K562 (cell line): ENCODE measurements at regions not wholly inside any gene's neighbourhood (a gene's known extent, or its start where the extent isn't known, plus 50 kb on each side); places are given as distances from the start of the nearest gene placed in this dataset.

Source experiments
- ATAC-seq: fragments of 200-7000 bp; cut with Tn5 transposase; 3 replicates; pipeline ENCODE4 v1.9.1; 2020; ENCODE audit warnings: moderate library complexity
- BruUV-seq: library from RNA; stranded (reverse); fragments of 400-500 nt; replicated peaks from 2 replicates; lab custom pipeline; 2021; lab: Mats Ljungman, UMichigan
- CTCF ChIA-PET: fragments of 300-600 bp; formaldehyde crosslinking; extraction: SDS; loops from one replicate; lab custom pipeline; 2021; ENCODE audit warnings: low intra/inter-chr PET ratio; lab: Yijun Ruan, JAX
- POLR2A ChIA-PET: fragments of 300-600, 350-650 bp; sonication (Branson Sonifier 250); formaldehyde crosslinking; extraction: SDS; loops from one replicate; lab custom pipeline; 2021; ENCODE audit warnings: antibody characterized with exemption, inconsistent platforms; lab: Yijun Ruan, JAX
- DNase-seq, 4 experiments: peaks; one replicate each; pipeline versions ENCODE4 v3.0.0 to v3.0.0-alpha.2; 2011 to 2018; ENCODE audit warnings: low spot score in 3 of 4, mixed read lengths in 3 of 4; ENCODE audit errors: extremely low read depth in 1 of 4
- FAIRE-seq: peaks from 2 replicates; lab custom pipeline; 2011; peaks lifted over from hg19 to GRCh38; lab: Jason Lieb, UNC
- H2AFZ ChIP-seq: 2 replicates; pipeline ENCODE4 v1.6.0; 2011; ENCODE audit warnings: low read depth, low read length, control low read depth, inconsistent platforms
- H3K27ac ChIP-seq: fragments of 200-600 bp; 3 replicates; pipeline ENCODE4 v1.8.0; 2011; ENCODE audit warnings: low read depth, mild to moderate bottlenecking, control low read depth, inconsistent platforms, low read length, moderate library complexity, mixed read lengths; ENCODE audit errors: extremely low read depth
- H3K27me3 ChIP-seq, 2 experiments: fragments of 300-600 bp in 1 of 2; 2 replicates in 1 of 2; 3 replicates in 1 of 2; pipeline versions ENCODE4 v1.6.0 to v1.8.0; 2011; ENCODE audit warnings: inconsistent platforms in 2 of 2, low read length in 2 of 2, mild to moderate bottlenecking in 1 of 2, mixed read lengths in 1 of 2, moderate library complexity in 1 of 2; ENCODE audit not compliant: control insufficient read depth in 2 of 2, insufficient read depth in 2 of 2
- H3K36me3 ChIP-seq: fragments of 300-600 bp; 3 replicates; pipeline ENCODE4 v1.8.0; 2011; ENCODE audit warnings: mild to moderate bottlenecking, low read length, inconsistent platforms; ENCODE audit not compliant: control insufficient read depth, insufficient read depth
- H3K4me1 ChIP-seq, 2 experiments: fragments of 200-600 bp in 1 of 2; replicated peaks in 1 of 2; 2 replicates in 1 of 2; 3 replicates in 1 of 2; pipeline versions ENCODE4 v1.5.1 to v1.8.0; 2011; ENCODE audit warnings: inconsistent platforms in 2 of 2, low read length in 2 of 2, mild to moderate bottlenecking in 1 of 2, mixed read lengths in 1 of 2, moderate library complexity in 1 of 2; ENCODE audit not compliant: control insufficient read depth in 2 of 2, insufficient read depth in 2 of 2
- H3K4me2 ChIP-seq: 2 replicates; pipeline ENCODE4 v1.6.1; 2011; ENCODE audit warnings: low read length, control low read depth, inconsistent platforms, mixed read lengths; ENCODE audit not compliant: insufficient read depth
- H3K4me3 ChIP-seq: fragments of 200-600 bp; sonication (generic), shearing (Covaris generic); 2 replicates; pipeline ENCODE4 v1.5.1; 2016; ENCODE audit warnings: control low read depth, inconsistent platforms
- H3K79me2 ChIP-seq: fragments of 200-600 bp; 3 replicates; pipeline ENCODE4 v1.8.0; 2011; ENCODE audit warnings: low read length, inconsistent platforms; ENCODE audit not compliant: control insufficient read depth, insufficient read depth
- H3K9ac ChIP-seq, 2 experiments: 2 replicates each; pipeline versions ENCODE4 v1.6.0 to v1.6.1; 2011; ENCODE audit warnings: low read depth in 2 of 2, low read length in 2 of 2, control low read depth in 1 of 2, inconsistent platforms in 1 of 2, mild to moderate bottlenecking in 1 of 2, mixed read lengths in 1 of 2; ENCODE audit not compliant: insufficient read depth in 1 of 2
- H3K9me1 ChIP-seq: one replicate; pipeline ENCODE4 v1.6.0; 2011; ENCODE audit warnings: inconsistent platforms, mild to moderate bottlenecking, low read length, moderate library complexity; ENCODE audit not compliant: control insufficient read depth, insufficient read depth
- H3K9me3 ChIP-seq: replicated peaks from 2 replicates; pipeline ENCODE4 v1.5.1; 2011; ENCODE audit warnings: low read depth, low read length, inconsistent platforms; ENCODE audit not compliant: control insufficient read depth, insufficient read depth
- H4K20me1 ChIP-seq: replicated peaks from 2 replicates; pipeline ENCODE4 v1.6.1; 2011; ENCODE audit warnings: low read length, inconsistent platforms, mixed read lengths; ENCODE audit not compliant: control insufficient read depth, insufficient read depth
- CBFA2T3 ChIP-seq: fragments of 450-650 bp; IDR thresholded peaks from 2 replicates; pipeline ENCODE4 v1.6.1; 2017
- CSDE1 ChIP-seq, 2 experiments: fragments of 450-650 bp; IDR thresholded peaks; 2 replicates each; pipeline ENCODE4 v1.6.1; 2016; ENCODE audit warnings: mild to moderate bottlenecking in 1 of 2
- ETV5 ChIP-seq: sonication (generic); formaldehyde crosslinking; IDR thresholded peaks from 2 replicates; pipeline ENCODE4 v1.4.0; 2020; ENCODE audit warnings: low read depth, mild to moderate bottlenecking, missing genetic modification reagents
- ETV6 ChIP-seq, 3 experiments: fragments of 150-350 bp in 1 of 3; sonication (generic) in 1 of 3; formaldehyde crosslinking in 1 of 3; IDR thresholded peaks; 2 replicates each; pipeline versions ENCODE4 v1.6.1 to v1.8.0; 2014 to 2022; ENCODE audit warnings: borderline replicate concordance in 2 of 3, low read depth in 2 of 3, antibody characterized with exemption in 1 of 3, low read length in 1 of 3, mild to moderate bottlenecking in 1 of 3, missing genetic modification reagents in 1 of 3
- GTF2F1 ChIP-seq: IDR thresholded peaks from 2 replicates; pipeline ENCODE4 v1.6.1; 2011; ENCODE audit warnings: low read depth, low read length, improper control_type of control experiment
- KAT2B ChIP-seq: IDR thresholded peaks from one replicate; pipeline ENCODE4 v1.6.1; 2012; ENCODE audit warnings: low read depth, mild to moderate bottlenecking, control low read depth, inconsistent platforms, low read length, moderate library complexity
- MEF2A ChIP-seq: IDR thresholded peaks from 2 replicates; pipeline ENCODE4 v1.6.1; 2011; ENCODE audit warnings: low read depth, mild to moderate bottlenecking, low read length, moderate library complexity; ENCODE audit not compliant: control insufficient read depth
- SREBF2 ChIP-seq: sonication (generic); formaldehyde crosslinking; IDR thresholded peaks from 2 replicates; pipeline ENCODE4 v1.4.0; 2020; ENCODE audit warnings: mild to moderate bottlenecking, missing genetic modification reagents
- TAF1 ChIP-seq: IDR thresholded peaks from 2 replicates; pipeline ENCODE4 v1.6.1; 2011; ENCODE audit warnings: mild to moderate bottlenecking, low read length, moderate library complexity; ENCODE audit not compliant: insufficient read depth, control insufficient read depth, severe bottlenecking; ENCODE audit errors: extremely low read depth
- ZNF140 ChIP-seq: fragments of 250-450 bp; sonication (Bioruptor Pico); IDR thresholded peaks from 2 replicates; pipeline ENCODE4 v1.8.0; 2021; ENCODE audit warnings: moderate library complexity, mild to moderate bottlenecking, inconsistent platforms
- ZNF212 ChIP-seq: fragments of 450-650 bp; formaldehyde crosslinking; IDR thresholded peaks from 2 replicates; pipeline ENCODE4 v1.4.0; 2020; ENCODE audit warnings: mild to moderate bottlenecking
- ZNF354B ChIP-seq: fragments of 250-450 bp; sonication (Bioruptor Pico); IDR thresholded peaks from 2 replicates; pipeline ENCODE4 v1.4.0; 2020
- ZSCAN32 ChIP-seq: fragments of 450-650 bp; formaldehyde crosslinking; IDR thresholded peaks from 2 replicates; pipeline ENCODE4 v1.4.0; 2020; ENCODE audit warnings: mild to moderate bottlenecking, moderate library complexity
- WGBS: fragments of 100-300 bp; shearing (Covaris generic); methylation state at CpG from one replicate; pipeline ENCODE4 v1.1.6; 2016; ENCODE audit warnings: low coverage, mixed read lengths; ENCODE audit not compliant: insufficient coverage; ENCODE audit errors: missing lambda C conversion rate; 5-methylcytosine and 5-hydroxymethylcytosine counted together
- in situ Hi-C: fragments of 300-500 bp; cut with MboI; formaldehyde crosslinking; loops from 4 replicates; pipeline ENCODE4 v1.15.0; 2018; ENCODE audit warnings: inconsistent platforms, mixed read lengths
- intact Hi-C: fragments of 100-400 bp; cut with micrococcal nuclease; formaldehyde crosslinking; loops from 2 replicates; pipeline ENCODE4 v1.14.2; 2022
- TF ChIP-seq, protein P1 (sequence below): fragments of 450-650 bp; formaldehyde crosslinking; IDR thresholded peaks from 2 replicates; pipeline ENCODE4 v1.4.0; 2022; ENCODE audit warnings: mild to moderate bottlenecking, moderate library complexity
- TF ChIP-seq, protein P2 (sequence below): fragments of 450-650 bp; IDR thresholded peaks from 2 replicates; pipeline ENCODE4 v1.6.1; 2014; ENCODE audit warnings: low read depth, mild to moderate bottlenecking, moderate library complexity, borderline replicate concordance
- TF ChIP-seq, protein P3 (sequence below): fragments of 450-650 bp; formaldehyde crosslinking; conservative IDR thresholded peaks from 2 replicates; pipeline ENCODE4 v1.4.0; 2022; ENCODE audit warnings: mild to moderate bottlenecking, missing genetic modification characterization
- TF ChIP-seq, protein P4 (sequence below): sonication (generic); formaldehyde crosslinking; IDR thresholded peaks from 2 replicates; pipeline ENCODE4 v1.8.1; 2023; ENCODE audit warnings: mild to moderate bottlenecking, missing genetic modification reagents

DNA sequence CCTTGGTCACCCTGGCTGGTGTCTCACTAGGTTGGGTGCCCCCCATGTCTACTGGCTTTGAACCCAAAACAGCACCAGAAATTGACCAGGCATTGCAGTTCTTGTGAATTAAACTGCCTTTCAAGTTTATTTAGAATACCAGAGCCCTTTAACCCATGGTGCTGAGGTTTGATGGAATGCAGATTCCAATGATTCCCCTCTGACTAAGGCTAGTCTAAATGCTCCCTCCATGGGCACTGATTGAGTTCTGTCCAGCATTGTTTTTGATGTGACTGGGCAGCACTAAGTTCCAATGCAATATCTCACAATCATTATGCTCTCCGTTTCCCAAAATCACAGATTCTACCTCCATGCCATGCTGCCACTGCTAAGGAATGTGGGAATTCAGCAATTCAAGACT, 1047.4 kb upstream of the LRRN3 start:
- intact Hi-C loops, result no loop called here
- Histone ChIP-seq H4K20me1 (no peaks in the 10 kb centered on the region), H3K9me1 (no peaks in the 10 kb centered on the region), H3K9ac (no peak overlapping the region), H3K27me3 (no peaks in the 10 kb centered on the region), H3K4me3 (no peak overlapping the region), H3K79me2 (no peaks in the 10 kb centered on the region), H3K36me3 (no peaks in the 10 kb centered on the region), H3K4me1 (no peaks in the 10 kb centered on the region), H3K4me2 (no peak overlapping the region), H3K27ac (no peak overlapping the region), H2AFZ (no peak overlapping the region), H3K9me3 (no peaks in the 10 kb centered on the region; the same call in 1 of the 2 replicates)
- ATAC-seq (no peak), FAIRE-seq (no peak), DNase-seq (no peak)
- in situ Hi-C loops, result no loop called here
- WGBS, result 0% methylated on average over 1 of the region's 1 CpG
- ChIA-PET POLR2A (no interaction called here), CTCF (no interaction called here)
- BruUV-seq, result no TSS peak
- TF ChIP-seq KAT2B, result no peak
- no peak for TF ChIP-seq SREBF2 (CRISPR knock-in tag)
- no peak for TF ChIP-seq TAF1
- no peak for TF ChIP-seq ZNF212 (CRISPR knock-in tag)
- no peak for TF ChIP-seq CSDE1 (IDR thresholded peaks at IDR 0.05)
- TF ChIP-seq, protein P1, sequence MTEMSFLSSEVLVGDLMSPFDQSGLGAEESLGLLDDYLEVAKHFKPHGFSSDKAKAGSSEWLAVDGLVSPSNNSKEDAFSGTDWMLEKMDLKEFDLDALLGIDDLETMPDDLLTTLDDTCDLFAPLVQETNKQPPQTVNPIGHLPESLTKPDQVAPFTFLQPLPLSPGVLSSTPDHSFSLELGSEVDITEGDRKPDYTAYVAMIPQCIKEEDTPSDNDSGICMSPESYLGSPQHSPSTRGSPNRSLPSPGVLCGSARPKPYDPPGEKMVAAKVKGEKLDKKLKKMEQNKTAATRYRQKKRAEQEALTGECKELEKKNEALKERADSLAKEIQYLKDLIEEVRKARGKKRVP (CRISPR knock-in tag), result no peak
- TF ChIP-seq ETV5 (CRISPR knock-in tag), result no peak
- TF ChIP-seq, protein P2, sequence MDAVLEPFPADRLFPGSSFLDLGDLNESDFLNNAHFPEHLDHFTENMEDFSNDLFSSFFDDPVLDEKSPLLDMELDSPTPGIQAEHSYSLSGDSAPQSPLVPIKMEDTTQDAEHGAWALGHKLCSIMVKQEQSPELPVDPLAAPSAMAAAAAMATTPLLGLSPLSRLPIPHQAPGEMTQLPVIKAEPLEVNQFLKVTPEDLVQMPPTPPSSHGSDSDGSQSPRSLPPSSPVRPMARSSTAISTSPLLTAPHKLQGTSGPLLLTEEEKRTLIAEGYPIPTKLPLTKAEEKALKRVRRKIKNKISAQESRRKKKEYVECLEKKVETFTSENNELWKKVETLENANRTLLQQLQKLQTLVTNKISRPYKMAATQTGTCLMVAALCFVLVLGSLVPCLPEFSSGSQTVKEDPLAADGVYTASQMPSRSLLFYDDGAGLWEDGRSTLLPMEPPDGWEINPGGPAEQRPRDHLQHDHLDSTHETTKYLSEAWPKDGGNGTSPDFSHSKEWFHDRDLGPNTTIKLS, result no peak
- TF ChIP-seq MEF2A, result no peak
- no peak for TF ChIP-seq CBFA2T3
- no peak for TF ChIP-seq ZNF354B (CRISPR knock-in tag)
- TF ChIP-seq, protein P3, sequence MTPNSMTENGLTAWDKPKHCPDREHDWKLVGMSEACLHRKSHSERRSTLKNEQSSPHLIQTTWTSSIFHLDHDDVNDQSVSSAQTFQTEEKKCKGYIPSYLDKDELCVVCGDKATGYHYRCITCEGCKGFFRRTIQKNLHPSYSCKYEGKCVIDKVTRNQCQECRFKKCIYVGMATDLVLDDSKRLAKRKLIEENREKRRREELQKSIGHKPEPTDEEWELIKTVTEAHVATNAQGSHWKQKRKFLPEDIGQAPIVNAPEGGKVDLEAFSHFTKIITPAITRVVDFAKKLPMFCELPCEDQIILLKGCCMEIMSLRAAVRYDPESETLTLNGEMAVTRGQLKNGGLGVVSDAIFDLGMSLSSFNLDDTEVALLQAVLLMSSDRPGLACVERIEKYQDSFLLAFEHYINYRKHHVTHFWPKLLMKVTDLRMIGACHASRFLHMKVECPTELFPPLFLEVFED (CRISPR knock-in tag), result no peak
- no peak for TF ChIP-seq GTF2F1
- TF ChIP-seq, protein P4, sequence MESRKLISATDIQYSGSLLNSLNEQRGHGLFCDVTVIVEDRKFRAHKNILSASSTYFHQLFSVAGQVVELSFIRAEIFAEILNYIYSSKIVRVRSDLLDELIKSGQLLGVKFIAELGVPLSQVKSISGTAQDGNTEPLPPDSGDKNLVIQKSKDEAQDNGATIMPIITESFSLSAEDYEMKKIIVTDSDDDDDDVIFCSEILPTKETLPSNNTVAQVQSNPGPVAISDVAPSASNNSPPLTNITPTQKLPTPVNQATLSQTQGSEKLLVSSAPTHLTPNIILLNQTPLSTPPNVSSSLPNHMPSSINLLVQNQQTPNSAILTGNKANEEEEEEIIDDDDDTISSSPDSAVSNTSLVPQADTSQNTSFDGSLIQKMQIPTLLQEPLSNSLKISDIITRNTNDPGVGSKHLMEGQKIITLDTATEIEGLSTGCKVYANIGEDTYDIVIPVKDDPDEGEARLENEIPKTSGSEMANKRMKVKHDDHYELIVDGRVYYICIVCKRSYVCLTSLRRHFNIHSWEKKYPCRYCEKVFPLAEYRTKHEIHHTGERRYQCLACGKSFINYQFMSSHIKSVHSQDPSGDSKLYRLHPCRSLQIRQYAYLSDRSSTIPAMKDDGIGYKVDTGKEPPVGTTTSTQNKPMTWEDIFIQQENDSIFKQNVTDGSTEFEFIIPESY, result no peak
- no peak for TF ChIP-seq ZNF140
- no peak for TF ChIP-seq ETV6 (IDR thresholded peaks at IDR 0.05; ENCODE audit: borderline replicate concordance in 1 of 2, low read depth in 2 of 2, low read length in 1 of 2)
- no peak for TF ChIP-seq ETV6 (CRISPR knock-in tag; IDR thresholded peaks at IDR 0.05; ENCODE audit: borderline replicate concordance)
- no peak for TF ChIP-seq ZSCAN32
